ENCODE measurements at regions not wholly inside any gene's neighbourhood (a gene's known extent, or its start where the extent isn't known, plus 50 kb on each side); places are given as distances from the start of the nearest gene placed in this dataset.

GRCh38 chr11:127385071-127385470 is 384.5 kb upstream of the KIRREL3 start:
- H3K36me3 ChIP-seq (ENCODE audit: insufficient read depth, low read length), result no peaks in the 10 kb centered on the region
- H3K4me2 ChIP-seq (ENCODE audit: low read length), result no peak overlapping the region
- no peaks in the 10 kb centered on the region for H4K20me1 ChIP-seq (ENCODE audit: insufficient read depth)
- H3K9ac ChIP-seq (ENCODE audit: low read length), result no peak overlapping the region
- no peaks in the 10 kb centered on the region for H3F3A ChIP-seq (ENCODE audit: insufficient read depth, low read length, poor library complexity, severe bottlenecking)
- H3K9me2 ChIP-seq (ENCODE audit: insufficient read depth, low read length), result no peaks in the 10 kb centered on the region
- H3K79me2 ChIP-seq (replicated peaks; ENCODE audit: insufficient read depth, low read length), result no peaks in the 10 kb centered on the region
- TF ChIP-seq EP300 (conservative IDR thresholded peaks at IDR 0.05; ENCODE audit: poor library complexity, severe bottlenecking), result no peak
- no peak for TF ChIP-seq REST (IDR thresholded peaks at IDR 0.05; ENCODE audit: borderline replicate concordance)
- no peak for TF ChIP-seq MXI1 (conservative IDR thresholded peaks at IDR 0.05; ENCODE audit: poor library complexity, severe bottlenecking)
- no peak for TF ChIP-seq TAF1 (IDR thresholded peaks at IDR 0.05; ENCODE audit: low read depth)
- no peaks in the 10 kb centered on the region for H3K9me3 ChIP-seq (ENCODE audit: low read length)
- H3K27ac ChIP-seq (ENCODE audit: low read length), result no peak overlapping the region
- H3K27me3 ChIP-seq (ENCODE audit: insufficient read depth, low read depth, low read length), result no peaks in the 10 kb centered on the region
- H2AFZ ChIP-seq (ENCODE audit: low read depth, low read length), result no peak overlapping the region
- no peak overlapping the region for H3K4me3 ChIP-seq (ENCODE audit: low read length)

GRCh38 chr11:127383026-127383425 is 382.5 kb upstream of the KIRREL3 start:
- Histone ChIP-seq H3K9ac (ENCODE audit: low read length) (no peak overlapping the region), H3K9me2 (ENCODE audit: insufficient read depth, low read length) (no peaks in the 10 kb centered on the region), H3K79me2 (replicated peaks; ENCODE audit: insufficient read depth, low read length) (no peaks in the 10 kb centered on the region), H3K27me3 (ENCODE audit: insufficient read depth, low read depth, low read length) (no peaks in the 10 kb centered on the region), H3K4me2 (ENCODE audit: low read length) (no peak overlapping the region), H3K36me3 (ENCODE audit: insufficient read depth, low read length) (no peaks in the 10 kb centered on the region), H3K4me3 (ENCODE audit: low read length) (no peak overlapping the region), H3F3A (ENCODE audit: insufficient read depth, low read length, poor library complexity, severe bottlenecking) (no peaks in the 10 kb centered on the region), H3K27ac (ENCODE audit: low read length) (no peak overlapping the region), H2AFZ (ENCODE audit: low read depth, low read length) (no peak overlapping the region), H3K9me3 (ENCODE audit: low read length) (no peaks in the 10 kb centered on the region), H4K20me1 (ENCODE audit: insufficient read depth) (no peaks in the 10 kb centered on the region)
- no peak for TF ChIP-seq SMC3 (conservative IDR thresholded peaks at IDR 0.05; ENCODE audit: poor library complexity)
- no peak for TF ChIP-seq CTCF (IDR thresholded peaks at IDR 0.05; ENCODE audit: poor library complexity, severe bottlenecking)
- no peak for TF ChIP-seq RAD21 (conservative IDR thresholded peaks at IDR 0.05)
- TF ChIP-seq REST (IDR thresholded peaks at IDR 0.05; ENCODE audit: borderline replicate concordance), result no peak
- TF ChIP-seq EZH2 (IDR thresholded peaks at IDR 0.05; ENCODE audit: borderline replicate concordance, insufficient read depth, low read length, poor library complexity, severe bottlenecking), result no peak
- TF ChIP-seq MXI1 (conservative IDR thresholded peaks at IDR 0.05; ENCODE audit: poor library complexity, severe bottlenecking), result no peak
- no peak for TF ChIP-seq TAF1 (IDR thresholded peaks at IDR 0.05; ENCODE audit: low read depth)
- TF ChIP-seq POLR2AphosphoS5 (IDR thresholded peaks at IDR 0.05), result no peak
- TF ChIP-seq EP300 (conservative IDR thresholded peaks at IDR 0.05; ENCODE audit: poor library complexity, severe bottlenecking), result no peak
